Upper lobe of left lung (tissue), 4 donors: ENCODE measurements at regions not wholly inside any gene's neighbourhood (a gene's known extent, or its start where the extent isn't known, plus 50 kb on each side); places are given as distances from the start of the nearest gene placed in this dataset.

ENCODE experiments used
- EP300 ChIP-seq, 4 donors: sonication (generic); formaldehyde crosslinking; IDR thresholded peaks; one replicate each; pipeline ENCODE4 v1.5.1; 2017; ENCODE audit warnings: antibody characterized with exemption in 4 of 4, control low read depth in 2 of 4
- POLR2A ChIP-seq, 4 donors: fragments of 450-650 bp; IDR thresholded peaks; one replicate each; pipeline ENCODE4 v1.5.1; 2016 to 2017; ENCODE audit warnings: antibody characterized with exemption in 4 of 4, mild to moderate bottlenecking in 2 of 4
- POLR2AphosphoS5 ChIP-seq, 2 donors: sonication (generic); formaldehyde crosslinking; IDR thresholded peaks; one replicate each; pipeline ENCODE4 v1.5.1; 2017; ENCODE audit warnings: antibody characterized with exemption in 2 of 2
- TF ChIP-seq, protein P1 (sequence below), 6 experiments: fragments of 450-650 bp in 4 of 6; fragments of 200-600 bp in 2 of 6; sonication (generic) in 2 of 6; IDR thresholded peaks; one replicate each; pipeline ENCODE4 v1.5.1; 2016 to 2019; ENCODE audit warnings: antibody characterized with exemption in 6 of 6

DNA sequence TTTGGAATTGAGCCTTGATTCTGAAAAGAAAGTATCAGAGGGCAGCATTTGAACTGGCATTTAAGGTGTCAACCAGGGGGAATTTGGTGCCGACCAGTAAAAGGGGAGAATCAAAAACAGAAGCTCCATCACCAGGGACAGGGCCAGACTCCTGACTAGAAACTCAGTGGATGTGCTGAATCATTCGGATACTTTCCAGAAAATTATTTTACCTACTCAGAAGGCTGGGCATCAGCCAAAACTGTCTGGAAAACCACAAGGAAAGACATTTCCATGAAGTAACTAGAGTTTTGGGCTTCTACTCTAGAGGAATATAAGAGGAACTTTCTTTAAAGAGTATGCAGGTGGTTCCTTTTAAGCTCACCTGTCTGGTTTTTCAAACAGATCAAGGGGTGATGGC, 756.6 kb downstream of the RNF144A start:
- TF ChIP-seq POLR2A (IDR thresholded peaks at IDR 0.05) (no peak), POLR2AphosphoS5 (IDR thresholded peaks at IDR 0.05) (no peak), EP300 (IDR thresholded peaks at IDR 0.05) (no peak)
- TF ChIP-seq, protein P1, sequence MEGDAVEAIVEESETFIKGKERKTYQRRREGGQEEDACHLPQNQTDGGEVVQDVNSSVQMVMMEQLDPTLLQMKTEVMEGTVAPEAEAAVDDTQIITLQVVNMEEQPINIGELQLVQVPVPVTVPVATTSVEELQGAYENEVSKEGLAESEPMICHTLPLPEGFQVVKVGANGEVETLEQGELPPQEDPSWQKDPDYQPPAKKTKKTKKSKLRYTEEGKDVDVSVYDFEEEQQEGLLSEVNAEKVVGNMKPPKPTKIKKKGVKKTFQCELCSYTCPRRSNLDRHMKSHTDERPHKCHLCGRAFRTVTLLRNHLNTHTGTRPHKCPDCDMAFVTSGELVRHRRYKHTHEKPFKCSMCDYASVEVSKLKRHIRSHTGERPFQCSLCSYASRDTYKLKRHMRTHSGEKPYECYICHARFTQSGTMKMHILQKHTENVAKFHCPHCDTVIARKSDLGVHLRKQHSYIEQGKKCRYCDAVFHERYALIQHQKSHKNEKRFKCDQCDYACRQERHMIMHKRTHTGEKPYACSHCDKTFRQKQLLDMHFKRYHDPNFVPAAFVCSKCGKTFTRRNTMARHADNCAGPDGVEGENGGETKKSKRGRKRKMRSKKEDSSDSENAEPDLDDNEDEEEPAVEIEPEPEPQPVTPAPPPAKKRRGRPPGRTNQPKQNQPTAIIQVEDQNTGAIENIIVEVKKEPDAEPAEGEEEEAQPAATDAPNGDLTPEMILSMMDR (IDR thresholded peaks at IDR 0.05) = no peak
